ENCODE measurements at regions not wholly inside any gene's neighbourhood (a gene's known extent, or its start where the extent isn't known, plus 50 kb on each side); places are given as distances from the start of the nearest gene placed in this dataset.

- TF ChIP-seq CTCF (IDR thresholded peaks at IDR 0.05; ENCODE audit: control extremely low read depth in 1 of 3, insufficient read depth in 1 of 3, low read depth in 1 of 3, low read length in 3 of 3): no peak
- TF ChIP-seq MAX (IDR thresholded peaks at IDR 0.05): no peak
- TF ChIP-seq RXRA (IDR thresholded peaks at IDR 0.05; ENCODE audit: insufficient read depth, low read depth, low read length): no peak
- TF ChIP-seq JUN (IDR thresholded peaks at IDR 0.05; ENCODE audit: low read depth, low read length): no peak
- no peak for TF ChIP-seq TAF7 (optimal IDR thresholded peaks at IDR 0.05; ENCODE audit: borderline replicate concordance, low read depth, low read length)
Observed at GRCh38 chr7:7119729-7120128, 62.6 kb upstream of the C1GALT1 start (continued).
